ENCODE measurements at regions not wholly inside any gene's neighbourhood (a gene's known extent, or its start where the extent isn't known, plus 50 kb on each side); places are given as distances from the start of the nearest gene placed in this dataset.

GRCh38 chr14:65354715-65355114 is 57.8 kb upstream of the FUT8 start:
- TF ChIP-seq TAF1 (IDR thresholded peaks at IDR 0.05; ENCODE audit: borderline replicate concordance, insufficient read depth, low read length) (no peak), SIN3A (IDR thresholded peaks at IDR 0.05; ENCODE audit: borderline replicate concordance, insufficient read depth, low read length) (no peak), FOXP2 (optimal IDR thresholded peaks at IDR 0.05; ENCODE audit: borderline replicate concordance, extremely low read depth, extremely low read length, insufficient read depth) (no peak), POLR2AphosphoS5 (IDR thresholded peaks at IDR 0.05; ENCODE audit: low read depth, low read length) (no peak), REST (IDR thresholded peaks at IDR 0.05; ENCODE audit: insufficient read depth in 1 of 2, low read depth in 2 of 2, low read length in 2 of 2) (no peak)

DNA sequence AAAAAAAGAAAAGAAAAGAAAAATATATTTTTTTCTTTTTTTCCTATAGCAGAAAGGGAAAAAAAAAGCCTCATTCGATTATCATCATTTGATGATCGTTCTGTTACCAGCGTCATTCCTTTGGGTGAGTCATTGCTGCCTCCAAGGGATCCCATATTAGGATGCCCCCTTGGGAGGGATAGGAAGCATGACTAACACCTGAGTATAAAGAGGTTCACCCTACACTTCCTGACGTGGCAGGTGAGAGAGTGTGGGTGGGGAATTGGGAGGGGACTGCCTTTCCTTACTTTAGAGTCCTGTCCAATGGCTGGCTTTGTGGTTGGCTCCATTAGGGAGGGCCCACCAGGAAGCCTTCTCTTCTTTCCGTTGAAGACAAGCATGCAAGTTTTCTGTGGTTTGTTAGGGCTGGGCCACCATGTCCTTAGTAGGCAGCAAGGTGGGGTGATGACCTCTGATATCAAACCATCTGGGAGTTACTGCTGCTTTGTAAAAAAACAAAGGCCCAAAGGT is 56.1 kb upstream of the FUT8 start:
- TF ChIP-seq TAF1 (IDR thresholded peaks at IDR 0.05; ENCODE audit: borderline replicate concordance, insufficient read depth, low read length) (no peak), POLR2AphosphoS5 (IDR thresholded peaks at IDR 0.05; ENCODE audit: low read depth, low read length) (no peak), SIN3A (IDR thresholded peaks at IDR 0.05; ENCODE audit: borderline replicate concordance, insufficient read depth, low read length) (no peak), FOXP2 (optimal IDR thresholded peaks at IDR 0.05; ENCODE audit: borderline replicate concordance, extremely low read depth, extremely low read length, insufficient read depth) (no peak), REST (IDR thresholded peaks at IDR 0.05; ENCODE audit: insufficient read depth in 1 of 2, low read depth in 2 of 2, low read length in 2 of 2) (no peak)

DNA sequence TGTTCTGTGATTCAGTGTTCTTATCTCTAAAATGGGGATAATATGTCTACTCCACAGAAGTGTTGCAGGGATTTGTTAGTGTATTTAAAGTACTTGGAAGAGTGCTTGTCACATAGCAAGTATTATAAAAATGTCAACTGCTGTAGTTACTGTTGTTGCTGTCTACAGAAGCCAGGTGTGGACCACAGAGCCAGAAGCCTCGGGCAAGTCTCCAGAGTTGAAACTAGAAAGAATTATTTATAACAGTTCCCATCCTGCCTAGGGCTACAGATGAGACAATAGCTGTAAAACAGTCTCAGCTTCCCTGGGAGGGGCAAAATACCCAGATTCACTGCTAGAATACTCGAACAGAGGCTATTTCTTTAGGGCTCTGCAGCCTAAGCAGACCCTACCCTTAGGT is 55.4 kb upstream of the FUT8 start:
- TF ChIP-seq TAF1 (IDR thresholded peaks at IDR 0.05; ENCODE audit: borderline replicate concordance, insufficient read depth, low read length), result no peak
- no peak for TF ChIP-seq FOXP2 (optimal IDR thresholded peaks at IDR 0.05; ENCODE audit: borderline replicate concordance, extremely low read depth, extremely low read length, insufficient read depth)
- no peak for TF ChIP-seq POLR2AphosphoS5 (IDR thresholded peaks at IDR 0.05; ENCODE audit: low read depth, low read length)
- no peak for TF ChIP-seq SIN3A (IDR thresholded peaks at IDR 0.05; ENCODE audit: borderline replicate concordance, insufficient read depth, low read length)
- no peak for TF ChIP-seq REST (IDR thresholded peaks at IDR 0.05; ENCODE audit: insufficient read depth in 1 of 2, low read depth in 2 of 2, low read length in 2 of 2)

DNA sequence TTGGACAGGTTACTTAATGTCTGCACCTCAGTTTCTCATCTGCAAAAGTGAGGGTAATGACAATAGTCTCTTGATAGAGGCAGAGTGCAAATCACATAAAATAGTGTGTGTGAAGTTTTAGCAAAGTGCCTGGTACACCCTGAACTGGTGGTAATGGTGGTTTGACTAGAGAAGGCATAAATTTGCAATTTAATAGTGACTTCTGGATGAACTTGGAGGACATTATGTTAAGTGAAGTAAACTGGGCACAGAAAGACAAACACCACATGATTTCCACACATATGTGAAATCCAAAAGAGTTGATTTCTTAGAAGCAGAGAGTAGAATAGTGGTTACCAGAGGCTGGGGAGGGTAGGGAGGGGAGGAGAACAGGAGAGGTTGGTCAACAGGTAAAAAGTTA is 54.8 kb upstream of the FUT8 start:
- TF ChIP-seq TAF1 (IDR thresholded peaks at IDR 0.05; ENCODE audit: borderline replicate concordance, insufficient read depth, low read length), result no peak
- no peak for TF ChIP-seq FOXP2 (optimal IDR thresholded peaks at IDR 0.05; ENCODE audit: borderline replicate concordance, extremely low read depth, extremely low read length, insufficient read depth)
- no peak for TF ChIP-seq SIN3A (IDR thresholded peaks at IDR 0.05; ENCODE audit: borderline replicate concordance, insufficient read depth, low read length)
- no peak for TF ChIP-seq REST (IDR thresholded peaks at IDR 0.05; ENCODE audit: insufficient read depth in 1 of 2, low read depth in 2 of 2, low read length in 2 of 2)
- TF ChIP-seq POLR2AphosphoS5 (IDR thresholded peaks at IDR 0.05; ENCODE audit: low read depth, low read length), result no peak

GRCh38 chr14:65359503-65359902 is 53.0 kb upstream of the FUT8 start:
- TF ChIP-seq REST (IDR thresholded peaks at IDR 0.05; ENCODE audit: insufficient read depth in 1 of 2, low read depth in 2 of 2, low read length in 2 of 2) (no peak), POLR2AphosphoS5 (IDR thresholded peaks at IDR 0.05; ENCODE audit: low read depth, low read length) (no peak), TAF1 (IDR thresholded peaks at IDR 0.05; ENCODE audit: borderline replicate concordance, insufficient read depth, low read length) (no peak), SIN3A (IDR thresholded peaks at IDR 0.05; ENCODE audit: borderline replicate concordance, insufficient read depth, low read length) (no peak), FOXP2 (optimal IDR thresholded peaks at IDR 0.05; ENCODE audit: borderline replicate concordance, extremely low read depth, extremely low read length, insufficient read depth) (no peak)
